HG02571 (cell line): ENCODE measurements at regions not wholly inside any gene's neighbourhood (a gene's known extent, or its start where the extent isn't known, plus 50 kb on each side); places are given as distances from the start of the nearest gene placed in this dataset.

ENCODE experiments used
- ATAC-seq: cut with Tn5 transposase; IDR thresholded peaks from one replicate; pipeline ENCODE4 v1.9.1; 2021; ENCODE audit warnings: mild to moderate bottlenecking, moderate library complexity; ENCODE audit not compliant: unreplicated experiment

DNA sequence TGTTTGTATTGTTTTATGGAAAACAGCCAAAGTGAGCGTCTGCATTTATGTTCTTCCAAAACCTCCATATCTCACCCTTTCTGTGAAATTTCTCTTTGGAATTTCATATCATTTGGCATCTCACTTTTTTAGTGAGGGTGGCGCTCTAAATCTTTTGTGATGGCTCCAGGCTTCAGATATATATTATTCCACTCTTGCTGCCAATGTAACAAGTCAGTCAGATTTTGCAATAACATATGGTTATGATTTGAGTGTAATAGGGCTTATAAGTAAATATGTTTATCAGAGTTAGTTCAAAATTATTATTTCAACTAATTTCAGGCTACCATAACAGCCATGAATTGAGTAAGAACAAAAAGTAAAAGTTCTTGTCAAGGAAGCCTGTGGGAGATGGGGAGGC lies 314.7 kb downstream of the PDGFC start:
- no peak for ATAC-seq

DNA sequence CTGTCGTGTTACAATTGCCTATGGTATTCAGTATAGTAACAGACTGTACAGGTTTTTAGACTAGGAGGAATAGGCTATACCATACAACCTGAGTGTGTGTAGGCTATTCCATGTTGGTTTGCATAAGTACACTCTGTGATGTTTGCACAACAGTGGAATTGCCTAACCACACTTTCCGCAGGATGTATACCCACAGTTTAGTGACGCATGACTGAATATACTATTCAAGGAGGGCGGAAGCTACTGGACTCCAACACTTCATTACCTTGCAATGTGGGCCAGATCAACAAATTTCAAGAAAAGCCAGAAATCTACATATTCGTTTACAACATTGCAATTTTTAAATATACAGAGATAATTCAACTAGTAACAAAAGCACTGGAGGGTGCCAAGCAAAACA lies 317.2 kb downstream of the PDGFC start:
- ATAC-seq = no peak

DNA sequence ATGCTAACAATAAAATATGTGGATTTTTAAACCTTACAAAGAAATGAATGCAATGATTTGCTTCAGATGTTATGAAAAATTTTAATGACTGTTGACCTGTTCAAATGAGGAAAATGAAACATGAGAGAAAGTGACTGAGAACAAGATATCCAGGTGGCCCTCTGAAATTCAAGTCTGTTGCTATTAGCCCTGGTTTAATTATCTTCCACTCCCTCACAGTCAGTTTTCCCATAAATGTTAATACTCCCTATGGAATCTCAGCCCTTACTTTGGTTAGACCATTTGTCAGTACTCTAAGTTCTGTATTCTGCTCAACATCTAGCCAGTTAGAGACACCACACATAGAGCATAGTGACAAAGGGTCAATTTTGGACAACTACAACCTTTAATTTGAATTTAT lies 327.8 kb downstream of the PDGFC start:
- no peak for ATAC-seq

DNA sequence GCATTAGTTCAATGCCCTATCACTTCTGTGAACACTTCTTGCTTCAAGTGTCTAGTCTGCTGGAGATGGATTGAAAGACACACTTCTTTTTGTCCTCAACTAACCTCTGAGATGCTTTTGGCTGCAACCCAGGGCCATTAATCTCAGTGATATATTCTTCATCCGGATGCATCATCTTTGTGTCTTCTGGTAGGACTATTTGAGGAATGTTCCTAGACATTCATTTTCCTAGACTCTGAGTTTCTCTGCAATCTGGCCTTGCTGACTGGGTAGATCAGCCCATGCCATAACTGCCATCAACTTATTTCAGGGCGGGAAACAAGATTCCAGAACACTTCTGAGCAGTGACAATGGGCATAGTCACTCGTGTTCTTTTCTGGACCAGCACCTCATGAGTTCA lies 329.4 kb downstream of the PDGFC start:
- no peak for ATAC-seq

DNA sequence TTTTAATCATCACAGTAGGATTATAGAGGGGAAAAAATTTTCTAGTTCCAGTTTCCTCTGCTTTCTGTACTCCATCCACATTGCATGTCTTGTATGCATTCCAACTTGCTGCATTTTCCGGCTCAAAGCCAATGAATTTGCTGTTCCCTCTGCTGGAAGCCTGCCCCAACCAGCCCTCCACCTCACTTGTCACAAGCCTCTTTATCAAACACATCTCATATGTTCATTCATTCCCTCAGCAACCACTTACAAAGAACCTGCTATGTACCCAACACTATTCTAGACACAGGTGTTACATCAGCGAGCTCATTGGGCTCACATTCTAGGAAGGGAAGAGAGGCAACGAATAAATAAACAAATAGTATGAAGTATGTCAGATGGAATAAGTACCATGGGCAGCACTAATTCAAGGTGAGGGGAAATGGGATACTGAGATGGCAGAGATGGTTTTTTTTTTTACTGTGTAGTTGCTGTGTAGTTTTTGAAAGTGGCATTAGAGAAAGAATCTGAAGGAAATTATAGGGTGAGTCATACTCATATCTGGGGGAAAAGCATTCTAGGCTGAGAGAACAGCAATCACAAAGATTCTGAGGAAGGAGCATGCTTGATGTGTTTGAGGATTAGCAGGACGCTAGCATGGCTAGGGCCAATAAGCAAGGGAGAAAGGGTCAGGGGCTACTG lies 332.5 kb downstream of the PDGFC start:
- ATAC-seq = no peak

DNA sequence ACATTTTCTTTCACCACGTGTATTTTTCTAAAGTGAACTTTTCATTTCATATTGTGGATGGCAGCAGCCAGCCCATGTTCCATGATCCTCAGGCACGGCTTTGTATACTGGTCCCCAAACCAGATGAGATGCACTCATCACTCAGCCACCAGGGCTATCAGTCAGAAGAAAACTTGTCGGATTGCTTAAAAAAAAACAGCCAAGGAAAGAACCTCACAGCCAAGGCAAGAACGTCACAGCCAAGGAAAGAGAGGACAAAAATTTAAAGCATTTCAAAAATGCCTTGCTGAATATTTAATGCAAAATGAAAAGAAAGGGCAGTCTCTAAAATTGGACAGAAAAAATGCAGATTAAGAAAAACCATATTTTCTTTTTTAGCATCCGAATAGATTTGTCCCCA lies 333.3 kb downstream of the PDGFC start:
- ATAC-seq = no peak

DNA sequence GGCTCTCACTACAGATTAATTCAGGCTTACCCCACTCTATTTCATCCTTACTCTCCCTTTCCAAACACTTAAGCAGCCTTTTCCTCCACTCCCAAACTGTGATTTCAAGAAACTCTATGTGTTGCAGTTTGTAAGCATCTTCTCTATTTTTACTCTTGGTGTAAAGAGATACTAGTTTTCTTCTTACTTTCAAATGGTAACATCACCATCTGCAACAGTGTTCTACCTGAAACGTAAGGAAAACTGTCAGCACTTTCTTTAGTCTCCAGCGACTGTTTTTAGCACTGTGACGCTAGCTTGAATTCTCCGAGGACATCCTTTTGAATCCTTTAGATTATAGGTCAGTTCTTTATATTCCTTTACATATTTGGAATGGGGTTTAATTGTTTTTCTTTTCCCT lies 335.2 kb downstream of the PDGFC start:
- no peak for ATAC-seq

DNA sequence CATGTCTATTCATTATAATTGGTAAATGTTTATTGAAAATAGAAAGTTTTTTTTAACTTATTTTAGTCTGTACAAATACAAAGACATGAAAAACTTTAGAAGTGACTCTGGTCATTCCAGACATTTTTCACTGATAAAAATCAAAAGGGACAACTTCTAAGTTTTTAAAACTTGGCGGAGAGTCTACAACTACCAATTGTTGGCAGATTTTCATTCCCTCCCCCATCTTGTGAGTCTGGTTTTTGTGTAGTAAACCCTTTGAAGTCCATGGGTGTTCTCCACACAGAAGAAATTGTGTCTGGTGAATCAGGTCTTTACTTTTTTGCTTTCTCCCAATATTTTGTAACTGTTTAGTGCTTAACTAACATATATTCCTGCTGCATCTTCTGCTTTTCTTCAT lies 336.5 kb downstream of the PDGFC start:
- ATAC-seq = no peak

DNA sequence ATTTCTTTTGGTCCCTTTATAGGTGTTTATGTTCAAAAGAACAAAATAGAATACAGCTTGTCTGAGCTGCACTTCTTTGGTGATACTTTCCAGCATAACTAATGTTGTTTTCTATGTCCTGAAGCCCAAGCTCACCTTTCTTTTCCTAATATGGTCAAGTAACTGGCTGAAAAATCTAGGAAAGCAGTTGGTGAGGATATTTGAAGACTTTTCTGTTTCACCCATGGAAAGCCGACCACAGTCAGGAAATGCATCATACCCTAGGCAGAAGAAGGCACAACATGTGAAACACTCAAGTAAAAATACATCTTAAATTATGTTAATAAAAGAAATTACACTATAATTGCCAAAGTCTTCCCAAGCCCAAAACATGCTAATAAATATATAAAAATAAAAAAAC lies 337.0 kb downstream of the PDGFC start:
- no peak for ATAC-seq

DNA sequence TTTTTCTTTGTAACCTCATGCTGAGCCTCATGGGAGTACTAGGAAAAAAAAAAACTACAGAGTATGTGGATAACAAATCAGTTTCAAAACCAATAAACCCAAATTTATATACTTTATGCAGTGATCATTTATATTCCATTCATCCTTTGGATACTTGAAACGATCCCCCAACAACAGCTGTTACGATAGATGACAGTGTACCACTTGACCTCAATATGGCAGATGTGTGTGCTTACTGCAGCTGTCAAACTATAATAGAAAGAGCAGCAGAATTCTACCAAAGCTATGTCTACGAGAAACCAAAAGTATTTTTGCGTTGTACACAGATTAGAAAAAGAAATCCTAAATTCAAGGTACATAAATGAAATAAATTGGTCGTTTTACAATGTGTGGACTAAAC lies 337.8 kb downstream of the PDGFC start:
- ATAC-seq = no peak

DNA sequence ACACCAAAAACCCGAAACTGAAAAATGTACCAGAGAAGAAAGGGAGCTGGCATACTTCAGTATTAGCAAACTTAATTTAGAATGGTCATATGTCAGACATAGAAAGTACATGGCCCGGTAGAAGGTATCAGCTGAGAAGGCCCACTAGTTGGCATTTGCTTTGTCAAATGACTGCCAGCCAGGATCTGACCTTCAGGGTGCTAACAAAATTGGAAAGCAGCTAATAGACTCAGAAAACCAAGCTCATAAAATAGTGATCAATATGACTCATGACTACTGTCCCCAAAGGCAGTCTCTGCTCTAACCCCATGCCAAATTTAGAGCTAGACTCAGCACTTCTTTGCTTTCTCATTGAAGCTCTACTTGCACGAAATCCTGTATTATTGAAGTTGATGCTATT lies 342.7 kb downstream of the PDGFC start:
- ATAC-seq = no peak

DNA sequence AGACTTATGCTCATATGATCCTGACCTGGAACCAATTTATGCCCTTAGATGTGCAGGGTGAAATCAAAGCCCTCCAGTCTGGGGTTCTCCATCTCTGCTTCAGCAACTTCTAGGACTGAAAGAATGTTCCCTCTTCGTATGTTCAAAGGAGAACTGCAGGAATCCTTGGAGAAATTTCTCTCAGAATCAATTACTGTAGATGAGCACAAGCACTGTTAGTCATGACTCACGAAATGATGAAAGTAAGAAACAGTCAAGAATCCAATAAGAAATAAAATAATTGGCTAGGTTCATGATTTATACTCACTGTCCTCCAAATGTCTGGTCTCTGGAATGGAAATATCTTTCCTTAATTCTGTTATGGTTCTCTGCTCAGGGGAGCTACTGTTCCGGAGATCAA lies 348.2 kb downstream of the PDGFC start:
- ATAC-seq = no peak

DNA sequence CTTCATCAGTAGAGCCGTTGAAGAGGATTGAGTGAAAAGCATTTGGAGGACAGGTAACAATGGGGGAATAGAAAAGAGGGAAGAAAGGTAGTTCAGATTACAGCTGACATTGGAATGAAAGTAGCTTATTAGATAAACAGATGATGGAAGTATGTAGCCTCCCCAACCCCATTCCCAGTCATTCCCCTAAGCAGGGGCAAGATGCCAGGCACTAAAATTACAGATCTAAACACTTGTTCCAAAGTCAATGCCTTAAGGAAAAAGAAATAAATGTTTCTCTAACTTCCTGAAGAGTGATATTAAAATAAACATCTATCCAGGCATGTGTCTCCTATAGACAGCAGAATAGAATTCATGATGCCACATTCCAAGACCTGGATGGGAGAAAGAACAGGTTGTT lies 350.8 kb downstream of the PDGFC start:
- no peak for ATAC-seq

DNA sequence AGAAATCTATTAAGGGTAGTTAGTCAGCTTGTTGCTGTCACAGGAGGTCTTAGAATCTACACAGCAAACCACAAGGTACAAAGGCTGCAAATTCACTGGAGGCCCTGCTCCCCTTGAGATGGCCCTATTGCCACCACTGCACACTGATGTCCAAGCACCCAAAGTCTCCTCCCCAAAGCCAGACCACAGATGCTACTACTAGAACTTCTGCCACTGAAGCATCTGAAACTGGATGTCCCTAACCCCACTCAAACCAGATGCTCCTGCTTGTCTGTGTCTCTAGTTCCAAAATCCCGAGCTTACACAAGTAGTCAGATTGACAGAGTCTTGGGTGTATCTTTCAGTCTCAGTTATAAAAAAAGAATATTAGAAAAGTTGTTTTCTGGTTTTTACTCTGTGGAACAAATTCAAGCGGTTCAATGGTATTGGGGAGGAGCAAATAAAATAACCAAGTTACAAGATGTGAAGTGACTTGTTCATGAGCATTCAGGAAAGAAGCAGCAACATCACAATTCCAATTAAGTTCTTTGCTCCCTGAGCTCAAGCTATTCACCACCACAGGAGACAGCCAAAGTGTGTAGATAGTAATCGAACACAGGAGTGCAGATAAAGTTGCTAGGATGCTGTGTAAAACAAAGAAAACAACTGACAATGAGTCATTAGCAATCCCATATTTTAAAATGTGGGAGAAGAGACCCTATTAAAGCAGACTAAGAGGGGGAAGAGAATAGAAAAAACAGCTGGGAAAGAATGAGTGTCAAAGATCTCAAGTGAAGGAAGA lies 352.3 kb downstream of the PDGFC start:
- no peak for ATAC-seq

DNA sequence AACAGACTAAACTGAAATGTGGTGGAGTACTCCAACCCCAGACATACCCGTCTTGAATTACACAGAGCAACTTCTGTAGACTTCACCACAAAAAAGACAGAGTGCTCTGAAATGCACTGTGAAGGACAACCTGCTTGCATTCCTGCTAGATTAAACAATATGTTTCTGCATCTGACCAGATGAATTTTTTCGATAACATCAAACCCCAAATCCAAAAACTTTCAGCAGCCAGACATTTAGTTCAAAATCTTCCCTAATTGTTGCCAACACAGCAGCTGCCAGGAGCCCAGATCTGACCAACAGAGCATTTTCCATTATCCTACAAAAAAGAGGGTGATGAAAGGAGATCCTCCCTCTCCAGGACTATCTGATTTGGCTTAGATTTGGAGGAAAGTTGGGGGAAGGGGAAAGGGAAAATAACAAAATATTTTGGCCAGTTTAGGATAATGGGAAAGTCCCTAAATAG lies 356.5 kb downstream of the PDGFC start:
- ATAC-seq = no peak

DNA sequence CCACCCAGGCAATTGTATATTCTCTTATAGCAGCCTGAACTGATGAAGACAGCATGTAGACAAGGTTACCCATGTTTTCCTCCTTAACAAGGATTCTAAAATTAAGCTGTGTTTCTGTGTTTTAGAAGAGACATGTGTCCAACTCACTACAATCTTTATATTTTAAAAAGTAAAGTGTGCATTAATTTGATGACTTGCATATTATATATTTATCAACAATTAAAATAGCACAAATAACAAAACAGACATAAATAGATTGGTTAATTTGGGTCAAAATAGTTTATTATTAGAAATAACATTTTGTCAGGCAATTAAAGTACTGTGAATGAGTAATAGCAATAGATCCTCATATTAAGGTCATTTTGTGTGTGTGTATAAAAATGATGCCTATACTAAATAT lies 357.1 kb downstream of the PDGFC start:
- no peak for ATAC-seq

DNA sequence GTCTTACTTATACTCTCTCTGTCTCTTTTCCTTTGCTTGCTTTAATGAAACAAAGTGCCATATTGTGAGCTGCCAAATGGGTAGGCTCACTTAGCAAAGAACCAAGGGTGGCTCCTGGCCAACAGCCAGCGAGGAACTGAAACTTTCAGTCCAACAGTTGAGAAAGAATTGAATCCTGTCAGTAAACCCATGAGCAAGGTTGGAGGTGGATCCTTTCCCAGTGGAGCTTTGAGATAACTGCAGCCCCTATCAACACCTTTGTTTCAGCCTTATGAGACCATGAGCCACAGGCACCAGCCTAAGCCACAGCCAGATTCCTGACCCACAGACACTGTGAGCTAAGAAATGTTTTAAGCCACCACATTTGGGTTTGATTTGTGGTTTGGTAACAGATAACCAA lies 362.2 kb downstream of the PDGFC start:
- no peak for ATAC-seq

DNA sequence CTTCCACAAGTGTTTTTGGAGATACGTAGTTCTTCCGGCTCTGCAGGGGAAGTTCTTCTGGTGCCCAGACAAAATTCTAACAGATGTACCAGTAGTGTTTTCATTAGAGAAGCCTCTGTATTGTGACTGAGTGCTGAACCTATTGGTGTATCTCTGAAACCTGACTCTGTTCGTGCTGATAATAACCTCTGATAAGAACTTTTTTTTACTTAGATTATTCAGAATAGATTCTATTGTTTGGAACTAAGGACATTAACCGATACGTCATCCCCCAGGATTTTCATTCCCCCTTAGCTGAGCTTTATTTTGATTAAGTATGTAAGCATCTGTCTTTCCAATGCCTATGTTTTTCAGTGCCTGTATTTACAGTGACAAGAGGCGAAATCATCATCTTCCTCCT lies 362.9 kb downstream of the PDGFC start:
- ATAC-seq = no peak

DNA sequence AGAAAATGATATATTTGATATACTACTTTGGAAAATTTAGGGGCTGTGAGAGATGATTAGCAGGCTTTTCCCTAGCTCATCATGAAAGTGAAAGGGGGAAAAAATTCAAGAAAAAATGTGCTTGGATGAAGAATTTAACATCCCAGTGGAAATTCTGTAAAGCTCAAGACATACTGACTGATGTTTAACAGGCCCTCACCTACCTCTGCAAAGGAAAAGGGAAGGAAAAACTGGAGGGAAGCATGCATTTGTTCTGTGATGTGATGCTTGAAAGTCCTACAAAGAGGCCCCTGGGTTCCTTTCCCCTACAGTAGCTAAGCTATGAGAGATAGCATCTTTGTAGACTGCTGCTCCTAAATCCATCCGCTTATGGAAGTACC lies 364.1 kb downstream of the PDGFC start:
- no peak for ATAC-seq

DNA sequence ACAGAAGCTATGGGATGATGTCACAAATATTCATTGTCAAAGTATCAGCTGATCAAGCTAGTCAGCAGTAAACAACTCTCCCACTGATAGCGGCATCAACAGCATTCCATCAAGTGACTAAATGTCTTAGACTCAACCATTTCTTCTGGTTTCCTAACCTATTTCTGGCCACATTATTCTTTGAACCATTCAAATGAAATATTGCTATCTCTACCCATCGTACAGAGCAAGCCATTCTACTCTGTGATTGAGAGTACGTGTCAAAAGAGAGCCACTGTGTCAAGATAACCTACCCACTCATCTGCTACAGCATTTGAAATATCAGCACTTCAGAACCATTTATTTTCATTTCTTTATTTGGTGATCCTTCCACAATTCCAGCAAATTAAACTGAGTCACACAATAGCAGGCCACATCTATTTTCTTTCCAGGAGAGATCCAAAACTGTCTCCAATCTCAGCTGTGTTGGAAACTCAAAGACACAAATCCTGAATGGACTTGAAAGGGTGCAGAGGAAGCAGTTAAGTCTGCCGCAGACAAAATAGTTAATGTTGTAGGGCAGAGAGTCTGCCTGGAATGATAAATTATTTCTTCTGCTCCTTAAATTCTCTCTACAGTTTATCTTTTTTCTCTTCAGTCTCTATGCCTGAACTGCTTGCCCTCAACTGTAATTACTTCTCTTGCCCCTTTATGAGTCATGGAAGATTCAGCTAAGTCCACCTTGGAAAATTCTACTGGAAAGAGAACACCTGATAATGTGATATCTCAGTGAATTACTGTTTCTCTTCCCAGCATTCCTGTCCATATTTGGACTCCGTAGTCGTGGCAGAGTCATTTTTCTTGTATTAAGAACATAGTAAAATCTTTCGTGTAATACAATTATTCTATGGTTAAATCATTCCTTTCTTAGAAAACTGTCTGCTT lies 364.8 kb downstream of the PDGFC start:
- ATAC-seq = no peak

DNA sequence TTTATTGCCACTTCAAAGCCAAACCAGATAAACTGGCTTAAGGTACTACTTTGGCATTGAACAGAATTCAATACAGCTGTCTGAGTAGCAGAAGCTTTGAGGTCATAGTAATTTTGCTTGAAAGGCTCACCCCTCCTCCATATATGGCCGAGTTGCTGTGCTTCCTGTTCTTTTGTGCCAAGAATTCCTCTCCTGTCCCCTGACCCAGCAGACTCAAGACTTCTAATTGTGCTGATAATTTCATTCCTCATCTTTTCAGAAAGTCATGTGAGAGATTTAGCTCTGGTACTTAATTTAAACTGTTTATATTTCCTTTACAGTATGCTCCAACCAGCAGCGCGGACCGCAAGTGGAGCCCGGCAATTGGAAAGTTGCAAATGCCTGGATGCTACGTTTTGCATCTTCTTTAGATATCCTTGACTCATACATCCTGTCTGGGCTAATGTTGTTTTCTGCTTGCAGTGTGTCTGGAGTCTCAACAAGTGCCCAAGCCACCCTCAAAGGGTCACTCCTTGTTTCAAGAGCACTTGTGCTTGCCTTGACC lies 373.4 kb downstream of the PDGFC start:
- ATAC-seq = no peak
